IMR-90 (cell line): ENCODE measurements at regions not wholly inside any gene's neighbourhood (a gene's known extent, or its start where the extent isn't known, plus 50 kb on each side); places are given as distances from the start of the nearest gene placed in this dataset.

Experiments used
- ATAC-seq: fragments of 200-7000 bp; cut with Tn5 transposase; 2 replicates; pipeline ENCODE4 v1.9.1; 2020; ENCODE audit warnings: low read depth, mild to moderate bottlenecking, moderate library complexity
- BruUV-seq: library from RNA; stranded (reverse); fragments of 400-500 nt; replicated peaks from 2 replicates; lab custom pipeline; 2021; lab: Mats Ljungman, UMichigan
- CTCF ChIA-PET: fragments of 300-600 bp; formaldehyde crosslinking; extraction: SDS; loops from one replicate; lab custom pipeline; 2021; ENCODE audit warnings: antibody characterized with exemption; lab: Yijun Ruan, JAX
- POLR2A ChIA-PET: fragments of 300-600 bp; sonication (Branson Sonifier 250); formaldehyde crosslinking; loops from one replicate; lab custom pipeline; 2022; ENCODE audit warnings: antibody characterized with exemption; ENCODE audit not compliant: unreplicated experiment; lab: Charles Lee
- DNase-seq: peaks from one replicate; pipeline ENCODE4 v3.0.0; 2013
- H2AFZ ChIP-seq: replicated peaks from 2 replicates; pipeline ENCODE3; 2013; ENCODE audit warnings: low read length, mild to moderate bottlenecking; ENCODE audit not compliant: poor library complexity
- H2AK5ac ChIP-seq: 2 replicates; pipeline ENCODE4 v1.6.1; 2013; ENCODE audit warnings: low read depth, low read length, inconsistent platforms
- H2AK9ac ChIP-seq: replicated peaks from 2 replicates; pipeline ENCODE3; 2013; ENCODE audit warnings: mild to moderate bottlenecking, low read depth, low read length, moderate library complexity; ENCODE audit not compliant: poor library complexity
- H2BK120ac ChIP-seq: 2 replicates; pipeline ENCODE4 v1.6.1; 2013; ENCODE audit warnings: low read depth, low read length, inconsistent platforms
- H2BK15ac ChIP-seq: 3 replicates; pipeline ENCODE4 v1.6.1; 2013; ENCODE audit warnings: low read depth, low read length, inconsistent platforms
- H2BK20ac ChIP-seq: 2 replicates; pipeline ENCODE4 v1.6.1; 2013; ENCODE audit warnings: low read depth, mild to moderate bottlenecking, inconsistent platforms, low read length, moderate library complexity
- H2BK5ac ChIP-seq: 2 replicates; pipeline ENCODE4 v1.6.1; 2013; ENCODE audit warnings: mild to moderate bottlenecking, low read depth, low read length, inconsistent platforms; ENCODE audit not compliant: poor library complexity, severe bottlenecking
- H3K14ac ChIP-seq: replicated peaks from 2 replicates; pipeline ENCODE4 v1.6.1; 2013; ENCODE audit warnings: low read depth, low read length, inconsistent platforms
- H3K18ac ChIP-seq: 2 replicates; pipeline ENCODE4 v1.6.1; 2013; ENCODE audit warnings: low read depth, low read length, control low read depth
- H3K23ac ChIP-seq: 2 replicates; pipeline ENCODE4 v1.6.1; 2013; ENCODE audit warnings: low read depth, low read length, inconsistent platforms
- H3K27ac ChIP-seq: 2 replicates; pipeline ENCODE4 v1.5.1; 2013; ENCODE audit warnings: mild to moderate bottlenecking, control low read depth, low read length; ENCODE audit not compliant: insufficient read depth
- H3K27me3 ChIP-seq: 2 replicates; pipeline ENCODE4 v1.6.1; 2013; ENCODE audit warnings: low read length; ENCODE audit not compliant: control insufficient read depth, insufficient read depth
- H3K36me3 ChIP-seq: 2 replicates; pipeline ENCODE4 v1.6.1; 2013; ENCODE audit warnings: low read length, mixed read lengths; ENCODE audit not compliant: control insufficient read depth, insufficient read depth
- H3K4ac ChIP-seq: 2 replicates; pipeline ENCODE4 v1.6.1; 2013; ENCODE audit warnings: low read depth, low read length, inconsistent platforms
- H3K4me1 ChIP-seq: 2 replicates; pipeline ENCODE4 v1.6.1; 2013; ENCODE audit warnings: low read length, mixed read lengths; ENCODE audit not compliant: control insufficient read depth, insufficient read depth
- H3K4me2 ChIP-seq: 2 replicates; pipeline ENCODE4 v1.6.1; 2013; ENCODE audit warnings: low read depth, mild to moderate bottlenecking, control low read depth, low read length, moderate library complexity
- H3K4me3 ChIP-seq: 2 replicates; pipeline ENCODE4 v1.5.1; 2013; ENCODE audit warnings: low read depth, mild to moderate bottlenecking, control low read depth, low read length, moderate library complexity; ENCODE audit not compliant: insufficient read depth
- H3K56ac ChIP-seq: 2 replicates; pipeline ENCODE4 v1.6.1; 2013; ENCODE audit warnings: low read length, inconsistent platforms; ENCODE audit not compliant: insufficient read depth; ENCODE audit errors: extremely low read depth
- H3K79me1 ChIP-seq, 2 experiments: 2 replicates each; pipeline ENCODE4 v1.6.1; 2013; ENCODE audit warnings: low read length in 2 of 2, inconsistent platforms in 1 of 2, low read depth in 1 of 2
- H3K9ac ChIP-seq: 2 replicates; pipeline ENCODE4 v1.6.1; 2013; ENCODE audit warnings: low read depth, low read length, control low read depth
- H3K9me1 ChIP-seq: 2 replicates; pipeline ENCODE4 v1.6.1; 2013; ENCODE audit warnings: low read length, inconsistent platforms; ENCODE audit not compliant: insufficient read depth
- H3K9me3 ChIP-seq: 2 replicates; pipeline ENCODE4 v1.6.1; 2013; ENCODE audit warnings: low read length; ENCODE audit not compliant: control insufficient read depth, insufficient read depth
- H4K20me1 ChIP-seq: 2 replicates; pipeline ENCODE4 v1.6.1; 2013; ENCODE audit warnings: low read length, inconsistent platforms; ENCODE audit not compliant: insufficient read depth
- H4K5ac ChIP-seq: 2 replicates; pipeline ENCODE4 v1.6.1; 2013; ENCODE audit warnings: mild to moderate bottlenecking, low read depth, low read length, control low read depth
- H4K8ac ChIP-seq, 2 experiments: 2 replicates each; pipeline ENCODE4 v1.6.1; 2013; ENCODE audit warnings: low read depth in 2 of 2, low read length in 2 of 2, control low read depth in 1 of 2, inconsistent platforms in 1 of 2
- H4K91ac ChIP-seq: 2 replicates; pipeline ENCODE4 v1.6.1; 2013; ENCODE audit warnings: low read depth, low read length, inconsistent platforms; ENCODE audit not compliant: insufficient read depth
- BHLHE40 ChIP-seq: fragments of 150-350 bp; IDR thresholded peaks from 2 replicates; pipeline ENCODE4 v1.6.1; 2016; ENCODE audit warnings: mild to moderate bottlenecking, low read depth, low read length
- CEBPB ChIP-seq: IDR thresholded peaks from 2 replicates; pipeline ENCODE4 v1.6.1; 2012; ENCODE audit warnings: low read depth, low read length, improper control_type of control experiment
- CHD1 ChIP-seq: IDR thresholded peaks from 2 replicates; pipeline ENCODE4 v1.6.1; 2012; ENCODE audit warnings: low read depth, low read length, improper control_type of control experiment
- CTCF ChIP-seq: conservative IDR thresholded peaks from 2 replicates; pipeline ENCODE4 v1.5.1; 2012; ENCODE audit warnings: mild to moderate bottlenecking, low read depth, low read length, improper control_type of control experiment
- ELK1 ChIP-seq: fragments of 150-350 bp; IDR thresholded peaks from 2 replicates; pipeline ENCODE4 v1.6.1; 2016; ENCODE audit warnings: low read depth, mild to moderate bottlenecking, low read length, moderate library complexity, borderline replicate concordance
- FOS ChIP-seq: fragments of 150-350 bp; IDR thresholded peaks from 2 replicates; pipeline ENCODE4 v1.6.1; 2016; ENCODE audit warnings: low read depth, low read length
- MAFK ChIP-seq: IDR thresholded peaks from 2 replicates; pipeline ENCODE4 v1.6.1; 2012; ENCODE audit warnings: low read depth, low read length, improper control_type of control experiment
- MAZ ChIP-seq: IDR thresholded peaks from 2 replicates; pipeline ENCODE4 v1.6.1; 2012; ENCODE audit warnings: low read depth, mild to moderate bottlenecking, low read length, improper control_type of control experiment, moderate library complexity, borderline replicate concordance
- MXI1 ChIP-seq: IDR thresholded peaks from 2 replicates; pipeline ENCODE4 v1.6.1; 2012; ENCODE audit warnings: low read depth, mild to moderate bottlenecking, low read length, moderate library complexity, borderline replicate concordance
- NFE2L2 ChIP-seq: fragments of 150-350 bp; IDR thresholded peaks from 2 replicates; pipeline ENCODE4 v1.6.1; 2016; ENCODE audit warnings: low read depth, mild to moderate bottlenecking, low read length
- POLR2A ChIP-seq: IDR thresholded peaks from 2 replicates; pipeline ENCODE4 v1.6.1; 2012; ENCODE audit warnings: mild to moderate bottlenecking, low read depth, low read length
- RAD21 ChIP-seq: IDR thresholded peaks from 2 replicates; pipeline ENCODE4 v1.6.1; 2012; ENCODE audit warnings: low read length, improper control_type of control experiment
- RCOR1 ChIP-seq: IDR thresholded peaks from 2 replicates; pipeline ENCODE4 v1.6.1; 2012; ENCODE audit warnings: mild to moderate bottlenecking, low read length, improper control_type of control experiment; ENCODE audit not compliant: insufficient replicate concordance
- RFX5 ChIP-seq: IDR thresholded peaks from 2 replicates; pipeline ENCODE4 v1.8.0; 2012; ENCODE audit warnings: low read depth, mild to moderate bottlenecking, low read length, moderate library complexity
- SMC3 ChIP-seq: fragments of 150-350 bp; IDR thresholded peaks from 2 replicates; pipeline ENCODE4 v1.6.1; 2016; ENCODE audit warnings: low read depth, mild to moderate bottlenecking, antibody characterized with exemption, low read length, moderate library complexity
- USF2 ChIP-seq: fragments of 150-350 bp; IDR thresholded peaks from 2 replicates; pipeline ENCODE4 v1.6.1; 2017; ENCODE audit warnings: mild to moderate bottlenecking, antibody characterized with exemption, low read length, low read depth
- WGBS, 2 experiments: methylation state at CpG; one replicate each; pipeline versions ENCODE4 v1.1.5 to v1.1.7; 2013; ENCODE audit warnings: missing lambda C conversion rate in 2 of 2; ENCODE audit not compliant: insufficient read length in 1 of 2; ENCODE audit errors: extremely low coverage in 2 of 2; 5-methylcytosine and 5-hydroxymethylcytosine counted together
- dilution Hi-C: fragments of 300-500 bp; cut with HindIII; formaldehyde crosslinking; loops from one replicate; pipeline ENCODE4 v1.14.3; 2018; ENCODE audit warnings: low sequenced_read_pairs; ENCODE audit not compliant: unreplicated experiment
- in situ Hi-C: fragments of 300-500 bp; cut with MboI; formaldehyde crosslinking; loops from 3 replicates; pipeline ENCODE4 v1.14.3; 2019; ENCODE audit warnings: low sequenced_read_pairs, inconsistent platforms, mixed read lengths
- intact Hi-C: fragments of 100-400 bp; cut with micrococcal nuclease; formaldehyde crosslinking; loops from 2 replicates; pipeline ENCODE4 v1.10.0; 2022

- H2BK120ac ChIP-seq: no peak overlapping the region
- no peak overlapping the region for H3K9ac ChIP-seq
- H2BK20ac ChIP-seq: no peak overlapping the region
- intact Hi-C loops: no loop called here
- no peak overlapping the region for H3K18ac ChIP-seq
- no peak overlapping the region for H4K5ac ChIP-seq
- H3K9me1 ChIP-seq: no peaks in the 10 kb centered on the region
- no peak for DNase-seq
- no peak overlapping the region for H4K91ac ChIP-seq
- H3K9me3 ChIP-seq: peaks cover 2% of the 10 kb centered on the region; the same call in 1 of the 2 replicates
- H3K14ac ChIP-seq: no peak overlapping the region
- CTCF ChIA-PET: no interaction called here
- H2AK5ac ChIP-seq: no peak overlapping the region
- no peaks in the 10 kb centered on the region for H4K20me1 ChIP-seq
- TF ChIP-seq BHLHE40 (no peak), CTCF (no peak), MAZ (no peak), USF2 (no peak), ELK1 (no peak), MXI1 (no peak), CEBPB (no peak), SMC3 (no peak), FOS (no peak), CHD1 (no peak), NFE2L2 (no peak), RFX5 (no peak), POLR2A (no peak), MAFK (no peak), RCOR1 (no peak), RAD21 (no peak)
- no peak overlapping the region for H2BK15ac ChIP-seq
- ATAC-seq: no peak
- H3K27me3 ChIP-seq: no peaks in the 10 kb centered on the region
- H2AK9ac ChIP-seq: no peak overlapping the region
- H3K23ac ChIP-seq: no peak overlapping the region
- no peaks in the 10 kb centered on the region for H3K36me3 ChIP-seq
- H3K56ac ChIP-seq: no peak overlapping the region
- no TSS peak for BruUV-seq
- H2BK5ac ChIP-seq: no peak overlapping the region
- H3K4ac ChIP-seq: no peak overlapping the region
- no CpG with 5 or more reads among the region's 2 CpGs for WGBS, 2 experiments
- dilution Hi-C loops: no loop called here
- no peak overlapping the region for H3K4me2 ChIP-seq
- H3K4me1 ChIP-seq: no peaks in the 10 kb centered on the region
- no peak overlapping the region for H2AFZ ChIP-seq
- H3K27ac ChIP-seq: no peak overlapping the region
- no peaks in the 10 kb centered on the region for H3K79me1 ChIP-seq
- POLR2A ChIA-PET: no interaction called here
- no peak overlapping the region for H3K4me3 ChIP-seq
- in situ Hi-C loops: no loop called here
- no peak overlapping the region for H4K8ac ChIP-seq
Observed at GRCh38 chr1:70820995-70821394, 226.6 kb downstream of the PTGER3 start.
